HCT116 (cell line): ENCODE measurements at regions not wholly inside any gene's neighbourhood (a gene's known extent, or its start where the extent isn't known, plus 50 kb on each side); places are given as distances from the start of the nearest gene placed in this dataset.

ENCODE experiments used
- ATAC-seq: fragments of 200-7000 bp; cut with Tn5 transposase; 2 replicates; pipeline ENCODE4 v1.9.1; 2020; ENCODE audit warnings: mild to moderate bottlenecking, moderate library complexity
- BruUV-seq: library from RNA; stranded (reverse); fragments of 400-500 nt; replicated peaks from 2 replicates; lab custom pipeline; 2021; lab: Mats Ljungman, UMichigan
- CTCF ChIA-PET: fragments of 300-600 bp; sonication (Branson Sonifier 250); formaldehyde crosslinking; loops from one replicate; lab custom pipeline; 2021; ENCODE audit warnings: antibody characterized with exemption; lab: Charles Lee
- POLR2A ChIA-PET: fragments of 300-600, 350-600 bp; sonication (Branson Sonifier 250); formaldehyde crosslinking; loops from one replicate; lab custom pipeline; 2021; ENCODE audit warnings: antibody characterized with exemption; lab: Charles Lee
- RAD21 ChIA-PET, 2 experiments: fragments of 300-600 bp; sonication (Branson Sonifier 250); formaldehyde crosslinking; loops; one replicate each; lab custom pipeline; 2023; ENCODE audit warnings: low total read pairs in 2 of 2; ENCODE audit not compliant: uncharacterized antibody in 2 of 2, unreplicated experiment in 2 of 2, low non-redundant PET in 1 of 2; lab: Charles Lee
- DNase-seq: peaks from one replicate; pipeline ENCODE4 v3.0.0-alpha.2; 2010; ENCODE audit warnings: low read depth, low spot score
- H2AFZ ChIP-seq: fragments of 200-600 bp; shearing (Covaris generic), sonication (generic); 2 replicates; pipeline ENCODE4 v1.6.1; 2017; ENCODE audit warnings: low read depth, mixed run types, mixed read lengths, antibody characterized with exemption, low read length; ENCODE audit not compliant: poor library complexity, severe bottlenecking
- H3K27ac ChIP-seq: 2 replicates; pipeline ENCODE4 v1.5.1; 2012; ENCODE audit warnings: low read depth, low read length
- H3K27me3 ChIP-seq: fragments of 200-600 bp; sonication (generic); 2 replicates; pipeline ENCODE4 v1.6.1; 2016; ENCODE audit warnings: mixed run types, low read length, mixed read lengths; ENCODE audit not compliant: insufficient read depth
- H3K36me3 ChIP-seq, 2 experiments: fragments of 200-500 bp in 1 of 2; fragments of 200-600 bp in 1 of 2; sonication (Bioruptor generic) in 1 of 2; sonication (generic) in 1 of 2; 2 replicates each; pipeline versions ENCODE4 v1.5.1 to v1.6.1; 2014 to 2016; ENCODE audit warnings: low read length in 2 of 2, inconsistent platforms in 1 of 2, mixed read lengths in 1 of 2, mixed run types in 1 of 2; ENCODE audit not compliant: insufficient read depth in 2 of 2, control insufficient read depth in 1 of 2
- H3K4me1 ChIP-seq, 2 experiments: fragments of 200-600 bp in 1 of 2; sonication (generic) in 1 of 2; 2 replicates each; pipeline versions ENCODE4 v1.5.1 to v1.6.1; 2012 to 2017; ENCODE audit warnings: low read length in 2 of 2, inconsistent platforms in 1 of 2, mild to moderate bottlenecking in 1 of 2, mixed read lengths in 1 of 2, mixed run types in 1 of 2, moderate library complexity in 1 of 2; ENCODE audit not compliant: insufficient read depth in 2 of 2, control insufficient read depth in 1 of 2
- H3K4me2 ChIP-seq: fragments of 200-600 bp; sonication (generic); 2 replicates; pipeline ENCODE4 v1.6.1; 2017; ENCODE audit warnings: mixed run types, low read length, mixed read lengths
- H3K4me3 ChIP-seq, 2 experiments: fragments of 200-600 bp in 1 of 2; sonication (generic) in 1 of 2; replicated peaks in 1 of 2; 2 replicates each; pipeline ENCODE4 v1.5.1; 2011 to 2016; ENCODE audit warnings: low read length in 2 of 2, control low read depth in 1 of 2, low read depth in 1 of 2, mild to moderate bottlenecking in 1 of 2, mixed read lengths in 1 of 2, mixed run types in 1 of 2
- H3K79me2 ChIP-seq: fragments of 200-600 bp; sonication (generic); 2 replicates; pipeline ENCODE4 v1.6.1; 2017; ENCODE audit warnings: mild to moderate bottlenecking, mixed run types, low read length, moderate library complexity, mixed read lengths; ENCODE audit not compliant: insufficient read depth
- H3K9ac ChIP-seq: fragments of 200-600 bp; sonication (generic); 2 replicates; pipeline ENCODE4 v1.6.1; 2016; ENCODE audit warnings: low read length, mixed read lengths
- H3K9me2 ChIP-seq: fragments of 200-600 bp; sonication (generic), shearing (Covaris generic); 2 replicates; pipeline ENCODE4 v1.6.1; 2017; ENCODE audit warnings: mixed run types, mild to moderate bottlenecking, moderate library complexity; ENCODE audit not compliant: insufficient read depth
- H3K9me3 ChIP-seq, 2 experiments: fragments of 200-500 bp in 1 of 2; fragments of 200-600 bp in 1 of 2; sonication (Bioruptor generic) in 1 of 2; sonication (generic) in 1 of 2; 2 replicates each; pipeline ENCODE4 v1.6.1; 2014 to 2017; ENCODE audit warnings: low read length in 2 of 2, mixed read lengths in 2 of 2, inconsistent platforms in 1 of 2, low read depth in 1 of 2, mild to moderate bottlenecking in 1 of 2, mixed run types in 1 of 2, moderate library complexity in 1 of 2; ENCODE audit not compliant: control insufficient read depth in 1 of 2, insufficient read depth in 1 of 2
- H4K20me1 ChIP-seq: fragments of 200-600 bp; sonication (generic), shearing (Covaris generic); 2 replicates; pipeline ENCODE4 v1.6.1; 2017; ENCODE audit warnings: mixed run types, mild to moderate bottlenecking, moderate library complexity; ENCODE audit not compliant: insufficient read depth
- ATF3 ChIP-seq: IDR thresholded peaks from 2 replicates; pipeline ENCODE4 v1.6.1; 2012
- CBX3 ChIP-seq: IDR thresholded peaks from 2 replicates; pipeline ENCODE4 v1.6.1; 2012; ENCODE audit warnings: low read depth
- CEBPB ChIP-seq: IDR thresholded peaks from 2 replicates; pipeline ENCODE4 v1.6.1; 2012; ENCODE audit warnings: low read depth
- EGR1 ChIP-seq: IDR thresholded peaks from 2 replicates; pipeline ENCODE4 v1.6.1; 2012; ENCODE audit warnings: low read depth
- ELF1 ChIP-seq: IDR thresholded peaks from 2 replicates; pipeline ENCODE4 v1.6.1; 2012; ENCODE audit warnings: low read depth, borderline replicate concordance
- EZH2 ChIP-seq: fragments of 200-600 bp; sonication (generic); IDR thresholded peaks from 2 replicates; pipeline ENCODE4 v1.6.1; 2017; ENCODE audit warnings: antibody characterized with exemption, mixed run types
- EZH2phosphoT487 ChIP-seq: fragments of 200-600 bp; IDR thresholded peaks from 2 replicates; pipeline ENCODE4 v1.6.1; 2018; ENCODE audit warnings: antibody characterized with exemption, borderline replicate concordance
- FOSL1 ChIP-seq: IDR thresholded peaks from 2 replicates; pipeline ENCODE4 v1.6.1; 2012; ENCODE audit warnings: low read depth
- JUND ChIP-seq: IDR thresholded peaks from 2 replicates; pipeline ENCODE4 v1.6.1; 2012
- MAX ChIP-seq: IDR thresholded peaks from 2 replicates; pipeline ENCODE4 v1.6.1; 2012
- POLR2AphosphoS5 ChIP-seq: IDR thresholded peaks from 2 replicates; pipeline ENCODE4 v1.6.1; 2011; ENCODE audit warnings: mild to moderate bottlenecking, low read depth, low read length, moderate library complexity
- RAD21 ChIP-seq: IDR thresholded peaks from 2 replicates; pipeline ENCODE4 v1.6.1; 2012; ENCODE audit warnings: low read depth, mild to moderate bottlenecking
- REST ChIP-seq: IDR thresholded peaks from 2 replicates; pipeline ENCODE4 v1.6.1; 2012; ENCODE audit warnings: low read depth
- SRF ChIP-seq: IDR thresholded peaks from 2 replicates; pipeline ENCODE4 v1.6.1; 2012; ENCODE audit warnings: low read depth
- YY1 ChIP-seq: IDR thresholded peaks from 2 replicates; pipeline ENCODE4 v1.6.1; 2011; ENCODE audit warnings: low read length, low read depth, moderate library complexity, mild to moderate bottlenecking; ENCODE audit not compliant: insufficient replicate concordance; ENCODE audit errors: extremely low read depth
- ZNF274 ChIP-seq: fragments of 200-500 bp; sonication (Bioruptor generic); IDR thresholded peaks from 2 replicates; pipeline ENCODE4 v1.6.1; 2014; ENCODE audit warnings: mild to moderate bottlenecking, low read depth, low read length, inconsistent platforms
- intact Hi-C: fragments of 100-400 bp; cut with micrococcal nuclease; formaldehyde crosslinking; loops from 2 replicates; pipeline ENCODE4 v1.10.0; 2022
- TF ChIP-seq, protein P1 (sequence below), 3 experiments: fragments of 200-600 bp in 1 of 3; sonication (generic) in 1 of 3; IDR thresholded peaks in 2 of 3; conservative IDR thresholded peaks in 1 of 3; 2 replicates each; pipeline ENCODE4 v1.5.1; 2012 to 2017; ENCODE audit warnings: low read depth in 2 of 3, low read length in 2 of 3, antibody characterized with exemption in 1 of 3, borderline replicate concordance in 1 of 3, control low read depth in 1 of 3, mild to moderate bottlenecking in 1 of 3, mixed read lengths in 1 of 3, mixed run types in 1 of 3, moderate library complexity in 1 of 3; ENCODE audit not compliant: insufficient read depth in 1 of 3

GRCh38 chr12:28629691-28630090, 439.4 kb downstream of the CCDC91 start:
- ChIA-PET CTCF (no interaction called here), POLR2A (no interaction called here), RAD21 (no interaction called here)
- H3K4me2 ChIP-seq, result no peak overlapping the region
- no peaks in the 10 kb centered on the region for H3K79me2 ChIP-seq
- no peak overlapping the region for H3K4me3 ChIP-seq
- DNase-seq (no peak), ATAC-seq (no peak)
- BruUV-seq, result no TSS peak
- no peaks in the 10 kb centered on the region for H3K9me3 ChIP-seq
- no peaks in the 10 kb centered on the region for H3K27me3 ChIP-seq
- no peak overlapping the region for H3K9ac ChIP-seq
- TF ChIP-seq RAD21, result no peak
- TF ChIP-seq ELF1, result no peak
- no peak for TF ChIP-seq POLR2AphosphoS5
- no peak for TF ChIP-seq JUND
- TF ChIP-seq YY1, result no peak
- no peak for TF ChIP-seq CBX3
- no peak for TF ChIP-seq ATF3
- TF ChIP-seq SRF, result no peak
- no peak for TF ChIP-seq ZNF274
- TF ChIP-seq FOSL1, result no peak
- TF ChIP-seq MAX, result no peak
- TF ChIP-seq EGR1, result no peak
- no peak for TF ChIP-seq EZH2phosphoT487
- TF ChIP-seq CEBPB, result no peak
- TF ChIP-seq, protein P1, sequence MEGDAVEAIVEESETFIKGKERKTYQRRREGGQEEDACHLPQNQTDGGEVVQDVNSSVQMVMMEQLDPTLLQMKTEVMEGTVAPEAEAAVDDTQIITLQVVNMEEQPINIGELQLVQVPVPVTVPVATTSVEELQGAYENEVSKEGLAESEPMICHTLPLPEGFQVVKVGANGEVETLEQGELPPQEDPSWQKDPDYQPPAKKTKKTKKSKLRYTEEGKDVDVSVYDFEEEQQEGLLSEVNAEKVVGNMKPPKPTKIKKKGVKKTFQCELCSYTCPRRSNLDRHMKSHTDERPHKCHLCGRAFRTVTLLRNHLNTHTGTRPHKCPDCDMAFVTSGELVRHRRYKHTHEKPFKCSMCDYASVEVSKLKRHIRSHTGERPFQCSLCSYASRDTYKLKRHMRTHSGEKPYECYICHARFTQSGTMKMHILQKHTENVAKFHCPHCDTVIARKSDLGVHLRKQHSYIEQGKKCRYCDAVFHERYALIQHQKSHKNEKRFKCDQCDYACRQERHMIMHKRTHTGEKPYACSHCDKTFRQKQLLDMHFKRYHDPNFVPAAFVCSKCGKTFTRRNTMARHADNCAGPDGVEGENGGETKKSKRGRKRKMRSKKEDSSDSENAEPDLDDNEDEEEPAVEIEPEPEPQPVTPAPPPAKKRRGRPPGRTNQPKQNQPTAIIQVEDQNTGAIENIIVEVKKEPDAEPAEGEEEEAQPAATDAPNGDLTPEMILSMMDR (IDR thresholded peaks at IDR 0.05 in 2 of 3, conservative IDR thresholded peaks at IDR 0.05 in 1 of 3; ENCODE audit: borderline replicate concordance in 1 of 3, insufficient read depth in 1 of 3, low read depth in 2 of 3, low read length in 2 of 3), result no peak
- no peak for TF ChIP-seq EZH2
- no peak for TF ChIP-seq REST
- intact Hi-C loops, result no loop called here
- H3K36me3 ChIP-seq, result no peaks in the 10 kb centered on the region
- H3K27ac ChIP-seq, result no peak overlapping the region
- no peaks in the 10 kb centered on the region for H3K4me1 ChIP-seq
- H3K9me2 ChIP-seq, result no peaks in the 10 kb centered on the region
- no peak overlapping the region for H2AFZ ChIP-seq
- no peaks in the 10 kb centered on the region for H4K20me1 ChIP-seq
